ENCODE measurements at regions not wholly inside any gene's neighbourhood (a gene's known extent, or its start where the extent isn't known, plus 50 kb on each side); places are given as distances from the start of the nearest gene placed in this dataset.
"Not testable (repeated sequence)": the region's sequence is repeated elsewhere in the genome, so short reads cannot be mapped to it uniquely, and the experiment has no call there.

GRCh38 chr1:8155528-8156186 is 129.5 kb upstream of the ERRFI1 start:
- H3K27ac ChIP-seq: no peak overlapping the region
- no peak for ATAC-seq (replicated peaks in 6 of 8)
- in situ Hi-C loops (cut with MboI; ENCODE audit: low pct_unique_long_range_greater_than_20kb in 2 of 9, low sequenced_read_pairs in 9 of 9, unreplicated experiment in 9 of 9): no loop called here
- peaks cover 8 to 17% of the 10 kb centered on the region in 2 donors for H3K4me1 ChIP-seq (replicated peaks in 1 of 2)
- WGBS, 10 experiments: 49 to 100% (median 68%) methylated on average over 1 to 13 of the region's 14 CpGs; no CpG with 5 or more reads in 2 of the 10 experiments
- H3K4me3 ChIP-seq: no peak overlapping the region

DNA sequence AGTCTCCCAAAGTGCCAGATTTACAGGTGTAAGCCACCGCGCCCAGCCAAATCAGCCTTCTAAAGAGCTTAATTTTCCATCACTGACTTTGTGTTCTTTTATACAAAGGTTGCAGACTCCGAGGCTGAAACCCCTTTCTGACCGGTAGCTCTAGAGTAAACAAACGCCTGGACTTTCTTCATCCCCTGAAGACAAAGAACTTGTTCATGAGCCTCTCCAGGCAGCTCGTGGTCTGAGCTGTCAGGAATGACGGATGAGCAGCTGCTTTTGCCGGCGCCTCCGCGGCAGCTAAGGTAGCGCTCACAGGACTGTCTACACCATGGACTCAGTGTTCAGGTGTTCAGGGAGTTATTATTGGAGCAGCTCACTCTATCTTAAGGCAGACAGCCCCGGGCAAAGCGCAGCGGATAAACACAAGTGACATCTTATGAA is 128.5 kb upstream of the ERRFI1 start:
- Histone ChIP-seq H3K27ac (no peak overlapping the region), H3K4me3 (no peak overlapping the region), H3K4me1 (replicated peaks in 1 of 2) (peaks cover 8 to 17% of the 10 kb centered on the region in 2 donors)
- in situ Hi-C loops (cut with MboI; ENCODE audit: low pct_unique_long_range_greater_than_20kb in 2 of 9, low sequenced_read_pairs in 9 of 9, unreplicated experiment in 9 of 9): no loop called here
- peak in 5 of 8 experiments; percentile 98 to 100 (median 99) for ATAC-seq (replicated peaks in 6 of 8)
- WGBS, 10 experiments: 24 to 100% (median 52%) methylated on average over 3 to 15 of the region's 15 CpGs; no CpG with 5 or more reads in 1 of the 10 experiments

- WGBS, 10 experiments: 75 to 100% (median 91%) methylated on average over 1 to 5 of the region's 7 CpGs; no CpG with 5 or more reads in 1 of the 10 experiments
- Histone ChIP-seq H3K4me1 (replicated peaks in 1 of 2) (peaks cover 8 to 17% of the 10 kb centered on the region in 2 donors), H3K27ac (no peak overlapping the region), H3K4me3 (no peak overlapping the region)
- no peak for ATAC-seq (replicated peaks in 6 of 8)
- in situ Hi-C loops (cut with MboI; ENCODE audit: low pct_unique_long_range_greater_than_20kb in 2 of 9, low sequenced_read_pairs in 9 of 9, unreplicated experiment in 9 of 9): no loop called here
Observed at GRCh38 chr1:8153961-8154360, 127.9 kb upstream of the ERRFI1 start.

DNA sequence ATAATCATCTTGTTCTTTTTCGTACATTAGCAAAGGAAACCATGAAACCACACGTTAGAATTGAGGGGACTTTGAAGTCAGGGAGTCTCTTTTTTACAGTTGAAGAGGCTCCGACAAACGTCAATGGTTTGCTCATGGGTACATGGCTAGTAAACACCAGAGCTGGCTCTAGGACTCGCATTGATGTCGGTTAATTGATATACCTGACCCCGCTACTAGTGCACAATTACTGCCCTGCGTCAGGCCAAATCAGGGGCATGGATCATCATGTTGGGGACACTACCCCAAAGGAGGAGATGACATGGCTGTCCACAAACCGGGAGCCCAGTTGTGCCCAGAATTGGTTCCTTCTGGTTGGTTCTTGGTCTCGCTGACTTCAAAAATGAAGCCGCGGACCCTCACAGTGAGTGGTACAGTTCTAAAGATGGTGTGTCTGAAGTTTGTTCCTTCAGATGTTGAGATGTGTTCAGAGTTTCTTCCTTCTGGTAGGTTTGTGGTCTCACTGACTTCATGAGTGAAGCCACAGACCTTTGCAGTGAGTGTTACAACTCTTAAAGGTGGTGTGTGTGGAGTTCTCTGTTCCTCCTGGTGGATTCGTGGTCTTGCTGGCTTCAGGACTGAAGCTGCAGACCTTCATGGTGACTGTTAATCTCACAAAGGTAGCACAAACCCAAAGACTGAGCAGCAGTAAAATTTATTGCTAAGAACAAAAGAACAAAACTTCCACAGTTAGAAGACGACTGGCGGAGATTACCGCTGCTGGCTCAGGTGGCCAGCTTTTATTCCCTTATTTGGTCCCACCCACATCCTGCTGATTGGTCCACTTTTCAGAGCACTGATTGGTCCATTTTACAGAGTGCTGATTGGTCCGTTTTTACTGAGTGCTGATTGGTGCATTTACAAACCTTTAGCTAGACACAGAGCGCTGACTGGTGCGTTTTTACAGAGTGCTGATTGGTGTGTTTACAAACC is 126.9 kb upstream of the ERRFI1 start:
- H3K4me3 ChIP-seq: no peak overlapping the region

DNA sequence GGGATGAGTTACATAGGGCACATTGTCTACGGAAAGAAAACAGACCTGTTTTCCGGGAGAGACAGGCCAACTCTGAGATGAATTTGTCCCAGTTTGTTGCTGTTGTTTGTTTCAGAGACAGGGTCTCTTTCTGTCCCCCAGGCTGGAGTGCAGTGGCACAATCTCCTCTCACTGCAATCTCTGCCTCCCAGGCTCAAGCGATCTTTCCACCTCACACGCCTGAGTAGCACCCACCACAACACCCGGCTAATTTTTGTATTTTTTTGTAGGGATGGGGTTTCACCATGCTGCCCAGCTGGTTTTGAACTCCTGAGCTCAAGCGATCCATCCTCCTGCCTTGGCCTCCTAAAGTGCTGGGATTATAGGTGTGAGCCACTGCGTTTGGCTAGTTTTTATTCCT is 125.5 kb upstream of the ERRFI1 start:
- ATAC-seq (replicated peaks in 6 of 8): no peak
- Histone ChIP-seq H3K4me3 (no peak overlapping the region), H3K27ac (no peak overlapping the region), H3K4me1 (replicated peaks in 1 of 2) (peaks cover 8 to 17% of the 10 kb centered on the region in 2 donors)
- WGBS, 10 experiments: 55 to 100% (median 87%) methylated on average over 1 to 5 of the region's 7 CpGs; no CpG with 5 or more reads in 1 of the 10 experiments
- in situ Hi-C loops (cut with MboI; ENCODE audit: low pct_unique_long_range_greater_than_20kb in 2 of 9, low sequenced_read_pairs in 9 of 9, unreplicated experiment in 9 of 9): no loop called here

More for the DNA sequence above, 126.9 kb upstream of the ERRFI1 start:
- 87 to 100% (median 96%) methylated on average over 3 to 19 of the region's 19 CpGs for WGBS, 10 experiments
- H3K4me1 ChIP-seq (replicated peaks in 1 of 2): peaks cover 8 to 17% of the 10 kb centered on the region in 2 donors
- in situ Hi-C loops (cut with MboI; ENCODE audit: low pct_unique_long_range_greater_than_20kb in 2 of 9, low sequenced_read_pairs in 9 of 9, unreplicated experiment in 9 of 9): no loop called here
- no peak for ATAC-seq (replicated peaks in 6 of 8)
- no peak overlapping the region for H3K27ac ChIP-seq

- WGBS, 10 experiments: 75 to 100% (median 96%) methylated on average over 1 to 7 of the region's 7 CpGs; no CpG with 5 or more reads in 1 of the 10 experiments
- H3K27ac ChIP-seq; ATAC-seq (replicated peaks in 6 of 8); in situ Hi-C loops (cut with MboI; ENCODE audit: low pct_unique_long_range_greater_than_20kb in 2 of 9, low sequenced_read_pairs in 9 of 9, unreplicated experiment in 9 of 9); H3K4me3 ChIP-seq: not testable (repeated sequence)
- H3K4me1 ChIP-seq (replicated peaks in 1 of 2): peaks cover 6 to 11% of the 10 kb centered on the region in 2 donors
Observed at GRCh38 chr1:8149756-8150155, 123.6 kb upstream of the ERRFI1 start.

GRCh38 chr1:8147956-8148355 is 121.8 kb upstream of the ERRFI1 start:
- no peak overlapping the region for H3K4me3 ChIP-seq
- H3K4me1 ChIP-seq (replicated peaks in 1 of 2): peaks cover 0 to 4% of the 10 kb centered on the region in 2 donors
- WGBS, 10 experiments: 70 to 100% (median 92%) methylated on average over 1 of the region's 1 CpG; no CpG with 5 or more reads in 6 of the 10 experiments
- no peak overlapping the region for H3K27ac ChIP-seq
- no peak for ATAC-seq (replicated peaks in 6 of 8)
- in situ Hi-C loops (cut with MboI; ENCODE audit: low pct_unique_long_range_greater_than_20kb in 2 of 9, low sequenced_read_pairs in 9 of 9, unreplicated experiment in 9 of 9): no loop called here

DNA sequence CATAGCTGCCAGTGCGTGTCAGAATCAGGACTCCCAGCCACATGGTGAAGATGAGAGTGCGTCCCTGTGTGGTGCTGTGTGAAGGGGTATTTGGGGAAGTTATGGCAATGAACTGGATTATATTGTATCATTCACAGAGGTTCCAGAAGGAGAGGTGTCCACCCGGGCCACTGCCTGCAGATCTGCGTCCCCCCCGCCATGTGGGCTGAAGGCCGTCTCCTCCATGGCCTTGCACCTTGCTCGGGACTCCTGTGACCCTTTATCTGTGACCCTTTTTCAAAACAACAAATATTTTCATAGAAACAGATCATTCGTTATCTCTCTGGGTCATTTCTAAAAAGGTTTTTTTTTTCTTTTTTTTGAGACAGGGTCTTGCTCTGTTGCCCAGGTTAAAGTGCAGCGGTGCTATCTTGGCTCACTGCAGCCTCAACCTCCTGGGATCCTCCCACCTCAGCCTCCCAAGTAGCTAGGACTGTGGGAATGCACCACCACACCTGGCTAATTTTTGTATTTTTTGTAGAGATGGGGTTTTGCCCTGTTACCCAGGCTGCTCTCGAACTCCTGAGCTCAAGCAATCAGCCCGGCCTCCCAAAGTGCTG is 120.2 kb upstream of the ERRFI1 start:
- peaks cover 0 to 7% of the 10 kb centered on the region in 2 donors for H3K4me1 ChIP-seq (replicated peaks in 1 of 2)
- no peak overlapping the region for H3K4me3 ChIP-seq
- WGBS, 10 experiments: 81 to 100% (median 92%) methylated on average over 1 to 11 of the region's 11 CpGs; no CpG with 5 or more reads in 2 of the 10 experiments
- ATAC-seq (replicated peaks in 6 of 8): no peak
- in situ Hi-C loops (cut with MboI; ENCODE audit: low pct_unique_long_range_greater_than_20kb in 2 of 9, low sequenced_read_pairs in 9 of 9, unreplicated experiment in 9 of 9): no loop called here
- no peak overlapping the region for H3K27ac ChIP-seq

DNA sequence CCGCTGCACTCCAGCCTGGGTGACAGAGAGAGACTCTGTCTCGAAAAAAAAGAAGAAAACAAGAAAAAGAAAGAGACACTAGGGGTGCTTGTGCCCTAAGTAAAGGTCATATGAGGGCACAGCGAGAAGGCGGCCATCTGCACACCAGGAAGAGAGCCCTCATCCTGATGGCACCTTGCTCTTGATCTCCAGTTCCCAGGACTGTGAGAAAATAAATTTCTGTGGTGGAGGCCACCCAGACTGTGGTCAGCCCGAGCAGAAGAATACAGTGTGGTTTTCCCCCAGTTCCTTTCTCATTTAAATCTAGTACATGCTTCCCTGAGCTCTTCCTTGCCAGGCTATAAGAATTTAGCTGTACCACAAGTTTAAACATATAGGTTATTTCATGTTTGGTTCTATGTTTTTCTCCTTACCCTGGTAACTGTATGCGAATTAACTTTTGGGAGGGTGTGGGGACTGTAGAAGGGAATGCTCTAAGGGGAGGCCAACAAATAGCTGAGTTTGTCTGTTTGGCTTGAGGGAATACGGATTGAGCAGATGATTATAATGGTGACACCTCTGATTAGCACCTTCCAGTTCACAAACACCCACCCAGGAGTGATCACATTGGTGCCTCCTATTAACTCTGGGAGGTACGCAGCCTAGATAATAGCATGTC is 119.6 kb upstream of the ERRFI1 start:
- 50 to 93% (median 77%) methylated on average over 1 to 8 of the region's 8 CpGs; no CpG with 5 or more reads in 2 of the 10 experiments for WGBS, 10 experiments
- Histone ChIP-seq H3K27ac (no peak overlapping the region), H3K4me3 (no peak overlapping the region), H3K4me1 (replicated peaks in 1 of 2) (peaks cover 0 to 7% of the 10 kb centered on the region in 2 donors)
- in situ Hi-C loops (cut with MboI; ENCODE audit: low pct_unique_long_range_greater_than_20kb in 2 of 9, low sequenced_read_pairs in 9 of 9, unreplicated experiment in 9 of 9): no loop called here
- peak in 3 of 8 experiments; percentile 73 to 98 (median 95) for ATAC-seq (replicated peaks in 6 of 8)

DNA sequence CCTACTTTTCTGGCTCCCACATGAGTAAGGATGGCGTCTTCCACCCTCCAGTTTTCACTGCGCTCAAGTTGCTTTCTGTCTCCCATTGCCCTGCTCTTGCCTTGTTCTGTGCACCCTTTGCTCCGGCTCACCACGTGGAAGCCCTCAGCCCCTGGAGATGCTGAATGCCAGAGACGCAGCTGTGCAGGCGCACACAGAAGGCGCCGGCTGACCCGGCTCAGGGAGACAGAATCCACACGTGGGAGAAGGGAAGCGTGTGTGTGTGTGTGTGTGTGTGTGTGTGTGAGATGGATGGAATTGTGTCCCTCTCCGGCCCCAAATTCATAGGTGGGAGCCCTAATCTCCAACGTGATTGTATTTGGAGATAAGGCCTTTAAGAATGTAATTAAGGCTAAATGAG is 118.2 kb upstream of the ERRFI1 start:
- in situ Hi-C loops (cut with MboI; ENCODE audit: low pct_unique_long_range_greater_than_20kb in 2 of 9, low sequenced_read_pairs in 9 of 9, unreplicated experiment in 9 of 9): no loop called here
- WGBS, 10 experiments: 54 to 100% (median 90%) methylated on average over 1 to 11 of the region's 13 CpGs; no CpG with 5 or more reads in 1 of the 10 experiments

DNA sequence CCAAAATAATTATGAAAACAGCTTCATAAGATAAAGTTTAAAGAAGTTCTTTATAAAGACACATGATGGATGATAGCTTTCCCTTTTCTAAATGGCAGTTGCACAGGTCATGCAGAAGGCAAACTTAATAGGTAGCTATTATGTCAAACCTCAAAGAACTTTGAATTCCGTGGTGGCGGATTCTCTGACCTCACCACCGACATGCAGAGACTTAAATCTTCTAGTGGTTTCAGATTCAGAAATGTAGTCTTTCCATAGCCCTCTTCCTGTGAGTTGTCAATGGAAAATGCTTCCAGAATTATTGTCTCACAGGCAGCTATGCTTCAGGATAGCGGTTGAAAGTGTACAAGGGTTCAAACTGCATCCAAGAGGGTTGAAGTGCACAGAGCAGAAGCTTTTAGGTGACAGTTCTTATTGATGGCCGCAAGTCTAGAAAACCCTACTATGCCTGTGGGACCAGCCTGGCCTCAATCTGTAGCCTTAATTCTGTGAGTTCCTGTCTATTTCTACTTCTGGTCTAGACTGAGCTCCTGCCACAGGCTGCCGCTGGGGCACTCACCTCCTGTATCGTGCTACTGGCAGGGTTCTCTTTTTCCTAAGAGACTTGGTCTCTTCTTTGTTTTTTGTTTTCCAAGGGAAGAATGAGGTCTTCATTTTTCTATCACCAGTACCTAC is 117.0 kb upstream of the ERRFI1 start:
- 47 to 100% (median 75%) methylated on average over 1 to 7 of the region's 7 CpGs for WGBS, 10 experiments
- in situ Hi-C loops (cut with MboI; ENCODE audit: low pct_unique_long_range_greater_than_20kb in 2 of 9, low sequenced_read_pairs in 9 of 9, unreplicated experiment in 9 of 9): no loop called here
- ATAC-seq (replicated peaks in 6 of 8): peak in 4 of 8 experiments; percentile 15 to 83 (median 28)
- Histone ChIP-seq H3K27ac (no peak overlapping the region), H3K4me1 (replicated peaks in 1 of 2) (peaks cover 1 to 9% of the 10 kb centered on the region in 2 donors), H3K4me3 (no peak overlapping the region)

More for the DNA sequence above, 118.2 kb upstream of the ERRFI1 start:
- no peak for ATAC-seq (replicated peaks in 6 of 8)
- no peak overlapping the region for H3K27ac ChIP-seq
- no peak overlapping the region for H3K4me3 ChIP-seq
- peaks cover 0 to 7% of the 10 kb centered on the region in 2 donors for H3K4me1 ChIP-seq (replicated peaks in 1 of 2)

DNA sequence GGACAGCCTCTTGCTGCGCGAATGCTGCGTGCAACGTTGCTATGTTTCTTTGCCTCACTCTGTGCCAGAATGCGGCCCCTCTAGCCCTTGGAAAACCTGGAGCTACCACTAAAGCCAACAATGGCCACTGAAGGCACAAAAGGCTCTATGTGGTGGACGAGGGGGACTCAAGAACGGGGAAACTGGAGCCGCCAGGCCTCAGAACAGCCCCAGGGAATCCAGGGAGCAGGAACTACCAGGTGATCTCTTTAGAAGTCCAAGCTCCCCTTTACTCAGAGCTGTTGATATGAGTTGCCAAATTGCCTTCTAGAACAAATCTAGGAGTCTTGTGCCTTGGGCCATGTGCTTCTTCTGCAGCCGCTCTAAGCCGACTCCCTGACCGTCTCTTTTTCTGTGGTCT is 113.8 kb upstream of the ERRFI1 start:
- 90 to 100% (median 98%) methylated on average over 2 to 7 of the region's 11 CpGs; no CpG with 5 or more reads in 1 of the 10 experiments for WGBS, 10 experiments
- no peak overlapping the region for H3K27ac ChIP-seq
- no peak overlapping the region for H3K4me3 ChIP-seq
- H3K4me1 ChIP-seq (replicated peaks in 1 of 2): peaks cover 9 to 17% of the 10 kb centered on the region in 2 donors
- no peak for ATAC-seq (replicated peaks in 6 of 8)
- in situ Hi-C loops (cut with MboI; ENCODE audit: low pct_unique_long_range_greater_than_20kb in 2 of 9, low sequenced_read_pairs in 9 of 9, unreplicated experiment in 9 of 9): no loop called here
